RWPE1 (cell line): ENCODE measurements at regions not wholly inside any gene's neighbourhood (a gene's known extent, or its start where the extent isn't known, plus 50 kb on each side); places are given as distances from the start of the nearest gene placed in this dataset.

Source experiments
- CTCF ChIA-PET: fragments of 350-600 bp; sonication (Branson Sonifier 250); formaldehyde crosslinking; extraction: SDS; loops from one replicate; lab custom pipeline; 2021; lab: Yijun Ruan, JAX
- POLR2A ChIA-PET: fragments of 400-600 bp; formaldehyde crosslinking; extraction: SDS; loops from one replicate; lab custom pipeline; 2020; ENCODE audit warnings: antibody characterized with exemption; ENCODE audit not compliant: low non-redundant PET; lab: Yijun Ruan, JAX
- DNase-seq: peaks from one replicate; pipeline ENCODE4 v3.0.0; 2012; ENCODE audit warnings: low spot score
- H3K27ac ChIP-seq: fragments of 450-650 bp; 2 replicates; pipeline ENCODE4 v1.5.1; 2017
- CTCF ChIP-seq: fragments of 450-650 bp; conservative IDR thresholded peaks from 2 replicates; pipeline ENCODE4 v1.5.1; 2017; ENCODE audit warnings: low read depth, mild to moderate bottlenecking

GRCh38 chr6:141252828-141253608, 879.7 kb upstream of the GJE1 start:
- POLR2A ChIA-PET: no interaction called here
- no peak for TF ChIP-seq CTCF
- CTCF ChIA-PET: interaction anchor here (0.6 to 0.7 kb wide), 2 partner anchors 147 to 171 kb away, joined by 3 read pairs; no protein-coding TSS in a partner anchor
- DNase-seq: no peak
- no peak overlapping the region for H3K27ac ChIP-seq

- no peak overlapping the region for H3K27ac ChIP-seq
- DNase-seq: no peak
- no peak for TF ChIP-seq CTCF
- ChIA-PET POLR2A (no interaction called here), CTCF (interaction anchor here (0.6 kb wide), 3 partner anchors 10 to 215 kb away, joined by 3 to 4 read pairs (median 4); no protein-coding TSS in a partner anchor)
Observed at GRCh38 chr6:141251286-141251685, 881.4 kb upstream of the GJE1 start.

- no peak overlapping the region for H3K27ac ChIP-seq
- no peak for DNase-seq
- TF ChIP-seq CTCF: no peak
- CTCF ChIA-PET: no interaction called here
- POLR2A ChIA-PET: no interaction called here
Observed at GRCh38 chr6:141248021-141248799, 884.5 kb upstream of the GJE1 start.

GRCh38 chr6:141244366-141244765, 888.4 kb upstream of the GJE1 start:
- no peak for DNase-seq
- TF ChIP-seq CTCF: no peak
- H3K27ac ChIP-seq: no peak overlapping the region
- ChIA-PET CTCF (no interaction called here), POLR2A (no interaction called here)

- no peak for DNase-seq
- ChIA-PET CTCF (no interaction called here), POLR2A (no interaction called here)
- H3K27ac ChIP-seq: no peak overlapping the region
- no peak for TF ChIP-seq CTCF
Observed at GRCh38 chr6:141242957-141243356, 889.8 kb upstream of the GJE1 start.

- DNase-seq: no peak
- no peak for TF ChIP-seq CTCF
- ChIA-PET POLR2A (no interaction called here), CTCF (no interaction called here)
- no peak overlapping the region for H3K27ac ChIP-seq
Observed at GRCh38 chr6:141229296-141229695, 903.4 kb upstream of the GJE1 start.
